ENCODE measurements at regions not wholly inside any gene's neighbourhood (a gene's known extent, or its start where the extent isn't known, plus 50 kb on each side); places are given as distances from the start of the nearest gene placed in this dataset.

DNA sequence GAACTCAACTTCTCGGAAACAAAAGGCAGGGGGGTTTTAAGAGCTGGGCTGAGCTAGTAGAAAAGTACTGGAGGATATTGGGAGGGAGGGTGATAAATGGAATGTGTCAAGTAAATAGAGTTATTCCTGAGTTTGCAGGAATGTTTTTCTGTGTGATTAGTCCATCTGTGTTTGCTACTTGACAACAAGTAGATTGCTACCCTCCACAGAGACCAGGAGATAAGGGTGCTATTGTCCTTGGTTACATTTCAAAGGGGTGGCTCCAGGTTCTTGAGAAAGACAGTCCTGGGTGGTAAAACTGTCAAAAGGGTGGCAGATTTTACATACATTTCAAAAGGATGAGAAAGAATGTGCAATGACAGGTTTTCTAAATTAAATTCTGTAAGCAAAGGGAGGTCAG lies 181.2 kb upstream of the PPP3CA start (continued):
- TF ChIP-seq, protein P1, sequence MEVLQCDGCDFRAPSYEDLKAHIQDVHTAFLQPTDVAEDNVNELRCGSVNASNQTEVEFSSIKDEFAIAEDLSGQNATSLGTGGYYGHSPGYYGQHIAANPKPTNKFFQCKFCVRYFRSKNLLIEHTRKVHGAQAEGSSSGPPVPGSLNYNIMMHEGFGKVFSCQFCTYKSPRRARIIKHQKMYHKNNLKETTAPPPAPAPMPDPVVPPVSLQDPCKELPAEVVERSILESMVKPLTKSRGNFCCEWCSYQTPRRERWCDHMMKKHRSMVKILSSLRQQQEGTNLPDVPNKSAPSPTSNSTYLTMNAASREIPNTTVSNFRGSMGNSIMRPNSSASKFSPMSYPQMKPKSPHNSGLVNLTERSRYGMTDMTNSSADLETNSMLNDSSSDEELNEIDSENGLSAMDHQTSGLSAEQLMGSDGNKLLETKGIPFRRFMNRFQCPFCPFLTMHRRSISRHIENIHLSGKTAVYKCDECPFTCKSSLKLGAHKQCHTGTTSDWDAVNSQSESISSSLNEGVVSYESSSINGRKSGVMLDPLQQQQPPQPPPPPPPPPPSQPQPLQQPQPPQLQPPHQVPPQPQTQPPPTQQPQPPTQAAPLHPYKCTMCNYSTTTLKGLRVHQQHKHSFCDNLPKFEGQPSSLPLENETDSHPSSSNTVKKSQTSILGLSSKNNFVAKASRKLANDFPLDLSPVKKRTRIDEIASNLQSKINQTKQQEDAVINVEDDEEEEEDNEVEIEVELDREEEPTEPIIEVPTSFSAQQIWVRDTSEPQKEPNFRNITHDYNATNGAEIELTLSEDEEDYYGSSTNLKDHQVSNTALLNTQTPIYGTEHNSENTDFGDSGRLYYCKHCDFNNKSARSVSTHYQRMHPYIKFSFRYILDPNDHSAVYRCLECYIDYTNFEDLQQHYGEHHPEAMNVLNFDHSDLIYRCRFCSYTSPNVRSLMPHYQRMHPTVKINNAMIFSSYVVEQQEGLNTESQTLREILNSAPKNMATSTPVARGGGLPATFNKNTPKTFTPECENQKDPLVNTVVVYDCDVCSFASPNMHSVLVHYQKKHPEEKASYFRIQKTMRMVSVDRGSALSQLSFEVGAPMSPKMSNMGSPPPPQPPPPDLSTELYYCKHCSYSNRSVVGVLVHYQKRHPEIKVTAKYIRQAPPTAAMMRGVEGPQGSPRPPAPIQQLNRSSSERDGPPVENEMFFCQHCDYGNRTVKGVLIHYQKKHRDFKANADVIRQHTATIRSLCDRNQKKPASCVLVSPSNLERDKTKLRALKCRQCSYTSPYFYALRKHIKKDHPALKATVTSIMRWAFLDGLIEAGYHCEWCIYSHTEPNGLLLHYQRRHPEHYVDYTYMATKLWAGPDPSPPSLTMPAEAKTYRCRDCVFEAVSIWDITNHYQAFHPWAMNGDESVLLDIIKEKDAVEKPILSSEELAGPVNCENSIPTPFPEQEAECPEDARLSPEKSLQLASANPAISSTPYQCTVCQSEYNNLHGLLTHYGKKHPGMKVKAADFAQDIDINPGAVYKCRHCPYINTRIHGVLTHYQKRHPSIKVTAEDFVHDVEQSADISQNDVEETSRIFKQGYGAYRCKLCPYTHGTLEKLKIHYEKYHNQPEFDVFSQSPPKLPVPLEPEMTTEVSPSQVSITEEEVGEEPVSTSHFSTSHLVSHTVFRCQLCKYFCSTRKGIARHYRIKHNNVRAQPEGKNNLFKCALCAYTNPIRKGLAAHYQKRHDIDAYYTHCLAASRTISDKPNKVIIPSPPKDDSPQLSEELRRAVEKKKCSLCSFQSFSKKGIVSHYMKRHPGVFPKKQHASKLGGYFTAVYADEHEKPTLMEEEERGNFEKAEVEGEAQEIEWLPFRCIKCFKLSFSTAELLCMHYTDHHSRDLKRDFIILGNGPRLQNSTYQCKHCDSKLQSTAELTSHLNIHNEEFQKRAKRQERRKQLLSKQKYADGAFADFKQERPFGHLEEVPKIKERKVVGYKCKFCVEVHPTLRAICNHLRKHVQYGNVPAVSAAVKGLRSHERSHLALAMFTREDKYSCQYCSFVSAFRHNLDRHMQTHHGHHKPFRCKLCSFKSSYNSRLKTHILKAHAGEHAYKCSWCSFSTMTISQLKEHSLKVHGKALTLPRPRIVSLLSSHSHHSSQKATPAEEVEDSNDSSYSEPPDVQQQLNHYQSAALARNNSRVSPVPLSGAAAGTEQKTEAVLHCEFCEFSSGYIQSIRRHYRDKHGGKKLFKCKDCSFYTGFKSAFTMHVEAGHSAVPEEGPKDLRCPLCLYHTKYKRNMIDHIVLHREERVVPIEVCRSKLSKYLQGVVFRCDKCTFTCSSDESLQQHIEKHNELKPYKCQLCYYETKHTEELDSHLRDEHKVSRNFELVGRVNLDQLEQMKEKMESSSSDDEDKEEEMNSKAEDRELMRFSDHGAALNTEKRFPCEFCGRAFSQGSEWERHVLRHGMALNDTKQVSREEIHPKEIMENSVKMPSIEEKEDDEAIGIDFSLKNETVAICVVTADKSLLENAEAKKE (CRISPR knock-in tag; IDR thresholded peaks at IDR 0.05): no peak
- TF ChIP-seq, protein P2, sequence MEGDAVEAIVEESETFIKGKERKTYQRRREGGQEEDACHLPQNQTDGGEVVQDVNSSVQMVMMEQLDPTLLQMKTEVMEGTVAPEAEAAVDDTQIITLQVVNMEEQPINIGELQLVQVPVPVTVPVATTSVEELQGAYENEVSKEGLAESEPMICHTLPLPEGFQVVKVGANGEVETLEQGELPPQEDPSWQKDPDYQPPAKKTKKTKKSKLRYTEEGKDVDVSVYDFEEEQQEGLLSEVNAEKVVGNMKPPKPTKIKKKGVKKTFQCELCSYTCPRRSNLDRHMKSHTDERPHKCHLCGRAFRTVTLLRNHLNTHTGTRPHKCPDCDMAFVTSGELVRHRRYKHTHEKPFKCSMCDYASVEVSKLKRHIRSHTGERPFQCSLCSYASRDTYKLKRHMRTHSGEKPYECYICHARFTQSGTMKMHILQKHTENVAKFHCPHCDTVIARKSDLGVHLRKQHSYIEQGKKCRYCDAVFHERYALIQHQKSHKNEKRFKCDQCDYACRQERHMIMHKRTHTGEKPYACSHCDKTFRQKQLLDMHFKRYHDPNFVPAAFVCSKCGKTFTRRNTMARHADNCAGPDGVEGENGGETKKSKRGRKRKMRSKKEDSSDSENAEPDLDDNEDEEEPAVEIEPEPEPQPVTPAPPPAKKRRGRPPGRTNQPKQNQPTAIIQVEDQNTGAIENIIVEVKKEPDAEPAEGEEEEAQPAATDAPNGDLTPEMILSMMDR (conservative IDR thresholded peaks at IDR 0.05; ENCODE audit: low read depth in 2 of 2): no peak
- TF ChIP-seq EZH2 (IDR thresholded peaks at IDR 0.05; ENCODE audit: low read depth, unreplicated experiment) (no peak), JUNB (IDR thresholded peaks at IDR 0.05; ENCODE audit: unreplicated experiment) (no peak)

DNA sequence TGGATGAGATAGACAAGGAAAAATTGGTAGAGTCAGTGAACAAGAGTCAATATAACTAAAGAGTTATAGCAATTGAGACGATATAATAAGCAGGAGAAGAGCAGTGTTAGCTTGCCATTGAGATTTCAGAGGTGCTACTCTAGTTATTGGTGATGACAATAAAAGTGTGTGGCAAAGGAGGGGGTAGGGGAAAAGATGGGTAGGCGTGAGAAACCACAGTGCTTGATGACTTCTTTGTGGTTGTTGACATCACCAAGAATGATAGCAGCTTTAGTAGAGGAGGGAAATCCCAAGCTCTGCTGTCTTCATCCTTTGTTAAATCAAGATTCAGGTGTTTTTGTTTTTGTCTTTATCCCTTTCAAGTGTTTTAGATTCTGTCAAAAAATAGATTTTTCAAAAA lies 179.9 kb upstream of the PPP3CA start:
- Histone ChIP-seq H3K4me1 (ENCODE audit: insufficient read depth) (no peaks in the 10 kb centered on the region), H3K4me2 (no peak overlapping the region), H4K20me1 (replicated peaks; ENCODE audit: insufficient read depth) (no peaks in the 10 kb centered on the region), H3K9me2 (ENCODE audit: insufficient read depth) (no peaks in the 10 kb centered on the region), H3K27me3 (ENCODE audit: insufficient read depth) (no peaks in the 10 kb centered on the region), H3K4me3 (no peak overlapping the region), H3F3A (replicated peaks; ENCODE audit: low read depth) (no peaks in the 10 kb centered on the region), H3K36me3 (ENCODE audit: insufficient read depth) (no peaks in the 10 kb centered on the region), H3K79me2 (replicated peaks; ENCODE audit: insufficient read depth) (no peaks in the 10 kb centered on the region), H2AFZ (no peak overlapping the region), H3K27ac (ENCODE audit: low read depth) (no peak overlapping the region)
- no peaks in the 10 kb centered on the region for H3K27me3 Mint-ChIP-seq (ENCODE audit: insufficient read depth, low read depth, poor library complexity)
- H3K4me3 Mint-ChIP-seq: no peak overlapping the region
- ATAC-seq (no peak), DNase-seq (ENCODE audit: low spot score) (no peak)
- no peak overlapping the region for H3K27ac Mint-ChIP-seq
- peaks cover 3% of the 10 kb centered on the region; the same call in 1 of the 3 replicates for H3K4me1 Mint-ChIP-seq
- peaks cover 3% of the 10 kb centered on the region; the same call in 2 of the 3 replicates for H3K9me3 Mint-ChIP-seq
- no peaks in the 10 kb centered on the region; the same call in 2 of the 3 replicates for H3K36me3 Mint-ChIP-seq (ENCODE audit: low read depth)
- TF ChIP-seq POLR2AphosphoS5 (IDR thresholded peaks at IDR 0.05; ENCODE audit: low read depth) (no peak), STAT1 (IDR thresholded peaks at IDR 0.05; ENCODE audit: unreplicated experiment) (no peak), CREB1 (CRISPR knock-in tag; IDR thresholded peaks at IDR 0.05; ENCODE audit: low read depth) (no peak), EZH2phosphoT487 (IDR thresholded peaks at IDR 0.05; ENCODE audit: unreplicated experiment) (no peak), EZH2 (IDR thresholded peaks at IDR 0.05; ENCODE audit: low read depth, unreplicated experiment) (no peak), ZNF114 (CRISPR knock-in tag; IDR thresholded peaks at IDR 0.05) (no peak), NANOG (IDR thresholded peaks at IDR 0.05; ENCODE audit: borderline replicate concordance) (no peak), JUNB (IDR thresholded peaks at IDR 0.05; ENCODE audit: unreplicated experiment) (no peak), ZNF331 (CRISPR knock-in tag; IDR thresholded peaks at IDR 0.05; ENCODE audit: low read depth) (no peak)
- TF ChIP-seq, protein P3, sequence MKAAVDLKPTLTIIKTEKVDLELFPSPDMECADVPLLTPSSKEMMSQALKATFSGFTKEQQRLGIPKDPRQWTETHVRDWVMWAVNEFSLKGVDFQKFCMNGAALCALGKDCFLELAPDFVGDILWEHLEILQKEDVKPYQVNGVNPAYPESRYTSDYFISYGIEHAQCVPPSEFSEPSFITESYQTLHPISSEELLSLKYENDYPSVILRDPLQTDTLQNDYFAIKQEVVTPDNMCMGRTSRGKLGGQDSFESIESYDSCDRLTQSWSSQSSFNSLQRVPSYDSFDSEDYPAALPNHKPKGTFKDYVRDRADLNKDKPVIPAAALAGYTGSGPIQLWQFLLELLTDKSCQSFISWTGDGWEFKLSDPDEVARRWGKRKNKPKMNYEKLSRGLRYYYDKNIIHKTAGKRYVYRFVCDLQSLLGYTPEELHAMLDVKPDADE (IDR thresholded peaks at IDR 0.05): no peak
- TF ChIP-seq, protein P4, sequence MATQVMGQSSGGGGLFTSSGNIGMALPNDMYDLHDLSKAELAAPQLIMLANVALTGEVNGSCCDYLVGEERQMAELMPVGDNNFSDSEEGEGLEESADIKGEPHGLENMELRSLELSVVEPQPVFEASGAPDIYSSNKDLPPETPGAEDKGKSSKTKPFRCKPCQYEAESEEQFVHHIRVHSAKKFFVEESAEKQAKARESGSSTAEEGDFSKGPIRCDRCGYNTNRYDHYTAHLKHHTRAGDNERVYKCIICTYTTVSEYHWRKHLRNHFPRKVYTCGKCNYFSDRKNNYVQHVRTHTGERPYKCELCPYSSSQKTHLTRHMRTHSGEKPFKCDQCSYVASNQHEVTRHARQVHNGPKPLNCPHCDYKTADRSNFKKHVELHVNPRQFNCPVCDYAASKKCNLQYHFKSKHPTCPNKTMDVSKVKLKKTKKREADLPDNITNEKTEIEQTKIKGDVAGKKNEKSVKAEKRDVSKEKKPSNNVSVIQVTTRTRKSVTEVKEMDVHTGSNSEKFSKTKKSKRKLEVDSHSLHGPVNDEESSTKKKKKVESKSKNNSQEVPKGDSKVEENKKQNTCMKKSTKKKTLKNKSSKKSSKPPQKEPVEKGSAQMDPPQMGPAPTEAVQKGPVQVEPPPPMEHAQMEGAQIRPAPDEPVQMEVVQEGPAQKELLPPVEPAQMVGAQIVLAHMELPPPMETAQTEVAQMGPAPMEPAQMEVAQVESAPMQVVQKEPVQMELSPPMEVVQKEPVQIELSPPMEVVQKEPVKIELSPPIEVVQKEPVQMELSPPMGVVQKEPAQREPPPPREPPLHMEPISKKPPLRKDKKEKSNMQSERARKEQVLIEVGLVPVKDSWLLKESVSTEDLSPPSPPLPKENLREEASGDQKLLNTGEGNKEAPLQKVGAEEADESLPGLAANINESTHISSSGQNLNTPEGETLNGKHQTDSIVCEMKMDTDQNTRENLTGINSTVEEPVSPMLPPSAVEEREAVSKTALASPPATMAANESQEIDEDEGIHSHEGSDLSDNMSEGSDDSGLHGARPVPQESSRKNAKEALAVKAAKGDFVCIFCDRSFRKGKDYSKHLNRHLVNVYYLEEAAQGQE (IDR thresholded peaks at IDR 0.05; ENCODE audit: unreplicated experiment): no peak

All from GM23338 (cell line).